ENCODE measurements at regions not wholly inside any gene's neighbourhood (a gene's known extent, or its start where the extent isn't known, plus 50 kb on each side); places are given as distances from the start of the nearest gene placed in this dataset.

DNA sequence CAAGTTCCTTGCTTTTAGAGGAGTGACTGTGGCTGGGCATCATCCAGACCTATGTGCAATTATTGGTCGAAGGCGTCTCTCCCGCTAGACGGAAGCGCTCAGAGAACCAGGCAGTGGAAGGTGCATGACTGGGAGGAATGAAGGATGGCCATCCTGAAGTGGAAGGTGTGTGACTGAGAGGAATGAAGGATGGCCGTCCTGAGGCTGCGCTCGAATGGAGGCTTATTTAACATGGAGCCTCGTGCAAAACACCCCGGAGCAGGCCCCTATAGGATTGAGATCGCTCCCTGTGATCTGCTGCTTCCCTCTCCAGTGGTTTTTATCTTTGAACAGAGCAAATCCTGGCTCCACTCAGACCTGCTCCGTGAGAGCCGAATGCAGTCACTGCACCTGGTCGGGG lies 140.2 kb upstream of the ID2 start:
- no peak for TF ChIP-seq CTCF (IDR thresholded peaks at IDR 0.05)
- no peak for TF ChIP-seq POLR2A (IDR thresholded peaks at IDR 0.05)
